K562 (cell line): ENCODE measurements at regions not wholly inside any gene's neighbourhood (a gene's known extent, or its start where the extent isn't known, plus 50 kb on each side); places are given as distances from the start of the nearest gene placed in this dataset.

Experiments used
- CBX1 ChIP-seq: sonication (generic); IDR thresholded peaks from 2 replicates; pipeline ENCODE4 v1.6.1; 2016; ENCODE audit warnings: antibody characterized with exemption, low read depth, mild to moderate bottlenecking
- CBX8 ChIP-seq: fragments of 200-600 bp; sonication (generic); IDR thresholded peaks from 2 replicates; pipeline ENCODE4 v1.6.1; 2012; ENCODE audit warnings: borderline replicate concordance, mixed run types, low read depth, mild to moderate bottlenecking, moderate library complexity, mixed read lengths, low read length, control low read depth, inconsistent platforms; ENCODE audit not compliant: poor library complexity, severe bottlenecking; ENCODE audit errors: extremely low read depth
- KLF16 ChIP-seq: IDR thresholded peaks from 2 replicates; pipeline ENCODE4 v1.6.1; 2016; ENCODE audit warnings: antibody characterized with exemption
- NCOR1 ChIP-seq: fragments of 450-650 bp; IDR thresholded peaks from 2 replicates; pipeline ENCODE4 v1.6.1; 2016; ENCODE audit warnings: mild to moderate bottlenecking, moderate library complexity
- RB1 ChIP-seq: fragments of 450-650 bp; IDR thresholded peaks from 2 replicates; pipeline ENCODE4 v1.6.1; 2017; ENCODE audit warnings: low read depth, mild to moderate bottlenecking
- ZNF589 ChIP-seq: fragments of 200-800 bp; sonication (Bioruptor generic); IDR thresholded peaks from 2 replicates; pipeline ENCODE4 v1.6.1; 2016; ENCODE audit warnings: low read depth, missing genetic modification characterization, missing compliant biosample characterization
- TF ChIP-seq, protein P1 (sequence below): fragments of 450-650 bp; IDR thresholded peaks from 2 replicates; pipeline ENCODE4 v1.6.1; 2016
- TF ChIP-seq, protein P2 (sequence below), 3 experiments: IDR thresholded peaks in 2 of 3; conservative IDR thresholded peaks in 1 of 3; 2 replicates each; pipeline ENCODE4 v1.5.1; 2011 to 2012; ENCODE audit warnings: low read length in 3 of 3, mild to moderate bottlenecking in 3 of 3, control low read depth in 2 of 3, improper control_type of control experiment in 1 of 3, inconsistent platforms in 1 of 3, low read depth in 1 of 3, mixed read lengths in 1 of 3, moderate library complexity in 1 of 3; ENCODE audit not compliant: insufficient read depth in 2 of 3
- TF ChIP-seq, protein P3 (sequence below): IDR thresholded peaks from 2 replicates; pipeline ENCODE4 v1.6.1; 2012; ENCODE audit warnings: low read depth, low read length, improper control_type of control experiment, borderline replicate concordance

DNA sequence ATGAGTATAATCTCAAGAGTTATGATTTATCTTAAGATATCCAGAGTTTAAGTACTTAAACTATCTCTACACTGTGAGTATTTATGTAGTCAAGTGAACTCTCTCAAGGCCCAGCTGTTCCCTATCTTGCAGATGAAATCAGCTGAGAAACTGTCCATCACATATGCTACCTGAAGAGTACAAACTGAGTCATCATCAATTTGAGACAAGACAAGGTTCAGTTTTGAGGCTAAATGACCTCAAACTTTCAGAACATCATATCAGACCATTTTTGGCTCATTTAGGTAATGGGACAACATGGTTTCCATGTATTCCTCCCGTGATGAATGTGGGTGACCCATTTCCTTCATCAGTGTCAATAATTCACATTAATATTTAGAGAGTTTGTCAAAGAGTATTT, 53.1 kb upstream of the AUTS2 start:
- TF ChIP-seq CBX1 (no peak), CBX8 (no peak), RB1 (no peak), ZNF589 (CRISPR knock-in tag) (no peak), KLF16 (no peak), NCOR1 (no peak)
- TF ChIP-seq, protein P1, sequence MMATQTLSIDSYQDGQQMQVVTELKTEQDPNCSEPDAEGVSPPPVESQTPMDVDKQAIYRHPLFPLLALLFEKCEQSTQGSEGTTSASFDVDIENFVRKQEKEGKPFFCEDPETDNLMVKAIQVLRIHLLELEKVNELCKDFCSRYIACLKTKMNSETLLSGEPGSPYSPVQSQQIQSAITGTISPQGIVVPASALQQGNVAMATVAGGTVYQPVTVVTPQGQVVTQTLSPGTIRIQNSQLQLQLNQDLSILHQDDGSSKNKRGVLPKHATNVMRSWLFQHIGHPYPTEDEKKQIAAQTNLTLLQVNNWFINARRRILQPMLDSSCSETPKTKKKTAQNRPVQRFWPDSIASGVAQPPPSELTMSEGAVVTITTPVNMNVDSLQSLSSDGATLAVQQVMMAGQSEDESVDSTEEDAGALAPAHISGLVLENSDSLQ: no peak
- TF ChIP-seq, protein P2, sequence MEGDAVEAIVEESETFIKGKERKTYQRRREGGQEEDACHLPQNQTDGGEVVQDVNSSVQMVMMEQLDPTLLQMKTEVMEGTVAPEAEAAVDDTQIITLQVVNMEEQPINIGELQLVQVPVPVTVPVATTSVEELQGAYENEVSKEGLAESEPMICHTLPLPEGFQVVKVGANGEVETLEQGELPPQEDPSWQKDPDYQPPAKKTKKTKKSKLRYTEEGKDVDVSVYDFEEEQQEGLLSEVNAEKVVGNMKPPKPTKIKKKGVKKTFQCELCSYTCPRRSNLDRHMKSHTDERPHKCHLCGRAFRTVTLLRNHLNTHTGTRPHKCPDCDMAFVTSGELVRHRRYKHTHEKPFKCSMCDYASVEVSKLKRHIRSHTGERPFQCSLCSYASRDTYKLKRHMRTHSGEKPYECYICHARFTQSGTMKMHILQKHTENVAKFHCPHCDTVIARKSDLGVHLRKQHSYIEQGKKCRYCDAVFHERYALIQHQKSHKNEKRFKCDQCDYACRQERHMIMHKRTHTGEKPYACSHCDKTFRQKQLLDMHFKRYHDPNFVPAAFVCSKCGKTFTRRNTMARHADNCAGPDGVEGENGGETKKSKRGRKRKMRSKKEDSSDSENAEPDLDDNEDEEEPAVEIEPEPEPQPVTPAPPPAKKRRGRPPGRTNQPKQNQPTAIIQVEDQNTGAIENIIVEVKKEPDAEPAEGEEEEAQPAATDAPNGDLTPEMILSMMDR (IDR thresholded peaks at IDR 0.05 in 2 of 3, conservative IDR thresholded peaks at IDR 0.05 in 1 of 3; ENCODE audit: insufficient read depth in 2 of 3, low read depth in 1 of 3, low read length in 3 of 3): no peak
- TF ChIP-seq, protein P3, sequence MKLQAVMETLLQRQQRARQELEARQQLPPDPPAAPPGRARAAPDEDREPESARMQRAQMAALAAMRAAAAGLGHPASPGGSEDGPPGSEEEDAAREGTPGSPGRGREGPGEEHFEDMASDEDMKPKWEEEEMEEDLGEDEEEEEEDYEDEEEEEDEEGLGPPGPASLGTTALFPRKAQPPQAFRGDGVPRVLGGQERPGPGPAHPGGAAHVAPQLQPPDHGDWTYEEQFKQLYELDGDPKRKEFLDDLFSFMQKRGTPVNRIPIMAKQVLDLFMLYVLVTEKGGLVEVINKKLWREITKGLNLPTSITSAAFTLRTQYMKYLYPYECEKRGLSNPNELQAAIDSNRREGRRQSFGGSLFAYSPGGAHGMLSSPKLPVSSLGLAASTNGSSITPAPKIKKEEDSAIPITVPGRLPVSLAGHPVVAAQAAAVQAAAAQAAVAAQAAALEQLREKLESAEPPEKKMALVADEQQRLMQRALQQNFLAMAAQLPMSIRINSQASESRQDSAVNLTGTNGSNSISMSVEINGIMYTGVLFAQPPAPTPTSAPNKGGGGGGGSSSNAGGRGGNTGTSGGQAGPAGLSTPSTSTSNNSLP: no peak
